Thymus (tissue), 11 donors: ENCODE measurements at regions not wholly inside any gene's neighbourhood (a gene's known extent, or its start where the extent isn't known, plus 50 kb on each side); places are given as distances from the start of the nearest gene placed in this dataset.

ENCODE experiments used
- DNase-seq, 9 donors: peaks; one replicate each; pipeline ENCODE4 v3.0.0-alpha.2; 2013; ENCODE audit warnings: low spot score in 9 of 9, low read depth in 6 of 9, missing footprints in 1 of 9
- H3K27ac ChIP-seq, 2 donors: one replicate each; pipeline ENCODE4 v1.5.1; 2013; ENCODE audit warnings: control low read depth in 1 of 2, low read depth in 1 of 2, low read length in 1 of 2, mild to moderate bottlenecking in 1 of 2, moderate library complexity in 1 of 2
- H3K27me3 ChIP-seq, 2 donors: one replicate each; pipeline ENCODE4 v1.5.1; 2013; ENCODE audit warnings: low read length in 1 of 2; ENCODE audit not compliant: control insufficient read depth in 2 of 2, insufficient read depth in 1 of 2
- H3K36me3 ChIP-seq, 2 donors: one replicate each; pipeline ENCODE4 v1.5.1; 2013; ENCODE audit warnings: low read length in 1 of 2, mild to moderate bottlenecking in 1 of 2, moderate library complexity in 1 of 2; ENCODE audit not compliant: control insufficient read depth in 2 of 2, insufficient read depth in 2 of 2
- H3K4me1 ChIP-seq, 2 donors: one replicate each; pipeline ENCODE4 v1.5.1; 2013; ENCODE audit warnings: low read length in 2 of 2; ENCODE audit not compliant: control insufficient read depth in 2 of 2, insufficient read depth in 2 of 2
- H3K4me3 ChIP-seq, 2 donors: one replicate each; pipeline ENCODE4 v1.5.1; 2013; ENCODE audit warnings: low read length in 2 of 2, control low read depth in 1 of 2, mild to moderate bottlenecking in 1 of 2
- H3K9me3 ChIP-seq, 2 donors: one replicate each; pipeline ENCODE4 v1.5.1; 2013; ENCODE audit warnings: low read length in 1 of 2, mild to moderate bottlenecking in 1 of 2; ENCODE audit not compliant: control insufficient read depth in 2 of 2, insufficient read depth in 1 of 2
- WGBS: extraction: QIAGEN DNeasy Blood & Tissue Kit; methylation state at CpG from one replicate; pipeline ENCODE4 v1.1.7; 2013; 5-methylcytosine and 5-hydroxymethylcytosine counted together
- donor health status: healthy.

- 94% methylated on average over 3 of the region's 3 CpGs for WGBS
- Histone ChIP-seq H3K27ac (no peak overlapping the region), H3K36me3 (no peaks in the 10 kb centered on the region), H3K4me1 (no peaks in the 10 kb centered on the region), H3K9me3 (no peaks in the 10 kb centered on the region), H3K4me3 (no peak overlapping the region), H3K27me3 (no peaks in the 10 kb centered on the region)
- DNase-seq = no peak
These were observed 420.7 kb downstream of the SI start for GRCh38 chr3:164657631-164658030.

DNA sequence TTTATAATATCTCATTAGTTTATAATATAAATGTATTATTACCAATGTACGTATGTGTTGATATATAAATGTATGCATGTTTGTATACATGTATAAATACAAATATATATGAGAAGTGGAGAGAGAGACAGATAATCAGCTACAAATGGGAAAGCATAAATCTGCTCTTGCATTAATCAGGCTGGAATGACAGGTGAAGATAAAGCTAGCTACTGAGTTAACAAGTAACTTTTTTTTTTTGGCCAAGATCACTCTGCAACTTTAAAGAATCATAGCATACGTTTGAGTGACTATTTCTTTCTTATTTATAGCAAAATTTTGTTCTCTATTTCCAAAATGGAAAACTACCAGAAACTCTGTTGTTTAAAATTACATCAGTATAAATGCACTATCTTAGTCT lies 422.8 kb downstream of the SI start:
- 93% methylated on average over 2 of the region's 2 CpGs for WGBS
- H3K27ac ChIP-seq = no peak overlapping the region
- H3K9me3 ChIP-seq = no peaks in the 10 kb centered on the region
- no peak for DNase-seq
- no peaks in the 10 kb centered on the region for H3K27me3 ChIP-seq
- no peak overlapping the region for H3K4me3 ChIP-seq
- no peaks in the 10 kb centered on the region for H3K4me1 ChIP-seq
- no peaks in the 10 kb centered on the region for H3K36me3 ChIP-seq

DNA sequence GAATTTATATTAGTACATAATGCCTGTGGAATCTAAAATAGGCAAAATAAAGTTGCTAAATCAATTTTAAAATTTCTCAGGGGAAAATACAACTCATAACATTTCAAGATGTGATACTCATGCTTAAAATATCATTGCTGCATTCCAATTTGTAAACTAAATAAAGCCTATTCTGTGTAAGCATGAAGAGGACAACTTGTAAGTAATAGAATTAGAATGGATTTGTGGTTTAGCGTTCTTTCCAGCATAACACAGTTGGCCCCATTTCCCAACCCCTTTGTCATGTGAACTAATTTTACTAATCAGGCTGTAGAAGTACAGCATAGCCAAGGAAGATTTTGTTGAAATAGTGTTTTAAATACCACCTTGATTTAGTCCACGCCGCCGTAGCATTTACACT lies 437.2 kb downstream of the SI start:
- no peak for DNase-seq
- no peaks in the 10 kb centered on the region for H3K36me3 ChIP-seq
- WGBS = 94% methylated on average over 4 of the region's 4 CpGs
- H3K4me3 ChIP-seq = no peak overlapping the region
- H3K27me3 ChIP-seq = no peaks in the 10 kb centered on the region
- H3K4me1 ChIP-seq = no peaks in the 10 kb centered on the region
- H3K9me3 ChIP-seq = no peaks in the 10 kb centered on the region
- no peak overlapping the region for H3K27ac ChIP-seq

DNA sequence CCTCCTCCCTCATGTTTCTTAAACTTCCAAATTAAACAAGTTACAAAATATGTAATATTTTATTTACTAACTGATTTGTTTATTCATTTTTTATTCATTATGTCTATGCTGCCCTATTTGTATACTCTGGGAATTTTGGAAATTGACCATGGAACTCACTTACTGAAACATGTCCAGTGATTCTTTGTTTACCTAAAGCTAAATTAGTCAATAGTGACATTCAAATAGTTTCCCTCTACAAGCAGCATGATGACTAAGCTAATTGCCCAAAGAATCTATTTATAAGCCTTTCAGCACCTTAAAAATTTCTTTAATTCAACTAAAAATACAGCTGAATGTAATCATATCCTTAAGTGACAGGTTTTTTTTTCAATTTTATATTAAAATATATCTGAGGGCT lies 437.7 kb downstream of the SI start:
- no peak overlapping the region for H3K27ac ChIP-seq

DNA sequence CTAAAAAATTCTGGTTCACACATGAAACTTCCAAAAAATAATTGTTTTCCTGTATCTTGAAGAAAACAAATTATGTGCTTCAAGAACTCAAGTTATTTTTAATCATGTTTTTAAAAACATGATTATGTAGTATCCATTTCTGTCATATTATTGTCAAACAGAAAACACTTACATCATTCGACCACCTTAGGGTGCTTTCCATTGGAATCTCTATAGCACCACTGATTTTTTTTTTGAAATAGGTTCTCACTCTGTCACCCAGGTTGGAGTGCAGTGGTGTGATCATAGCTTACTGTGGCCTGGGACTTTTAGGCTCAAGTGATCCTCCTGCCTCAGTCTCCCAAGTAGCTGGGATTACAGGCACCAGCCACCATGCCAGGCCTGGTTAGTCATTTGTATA lies 457.3 kb downstream of the SI start:
- Histone ChIP-seq H3K36me3 (no peaks in the 10 kb centered on the region), H3K27ac (no peak overlapping the region), H3K27me3 (no peaks in the 10 kb centered on the region), H3K4me1 (no peaks in the 10 kb centered on the region), H3K9me3 (no peaks in the 10 kb centered on the region), H3K4me3 (no peak overlapping the region)
- DNase-seq = no peak
- WGBS = 95% methylated on average over 1 of the region's 1 CpG

More for the DNA sequence above, 437.7 kb downstream of the SI start:
- Histone ChIP-seq H3K4me1 (no peaks in the 10 kb centered on the region), H3K27me3 (no peaks in the 10 kb centered on the region), H3K4me3 (no peak overlapping the region), H3K36me3 (no peaks in the 10 kb centered on the region), H3K9me3 (no peaks in the 10 kb centered on the region)
- DNase-seq = no peak

DNA sequence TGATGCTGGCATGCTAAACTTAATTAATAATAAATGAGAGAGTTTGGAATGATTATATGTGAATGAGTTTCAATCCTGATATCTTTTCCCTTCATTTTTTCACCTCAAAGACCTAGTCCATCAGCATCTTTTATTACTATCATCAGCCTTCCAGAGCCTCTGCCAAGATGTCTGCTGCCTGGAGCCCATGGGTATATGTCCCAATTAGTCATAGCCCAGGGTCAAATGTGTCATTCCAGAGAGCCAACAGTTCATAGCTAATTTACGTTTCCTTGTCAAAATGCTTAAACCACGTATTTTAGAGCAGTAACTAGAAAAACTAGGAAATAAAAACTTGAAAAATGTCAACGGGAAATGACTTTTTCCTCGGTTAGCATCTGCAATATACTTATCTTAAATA lies 457.9 kb downstream of the SI start:
- Histone ChIP-seq H3K27me3 (no peaks in the 10 kb centered on the region), H3K9me3 (no peaks in the 10 kb centered on the region), H3K27ac (no peak overlapping the region), H3K4me3 (no peak overlapping the region), H3K36me3 (no peaks in the 10 kb centered on the region), H3K4me1 (no peaks in the 10 kb centered on the region)
- 78% methylated on average over 4 of the region's 4 CpGs for WGBS
- no peak for DNase-seq

DNA sequence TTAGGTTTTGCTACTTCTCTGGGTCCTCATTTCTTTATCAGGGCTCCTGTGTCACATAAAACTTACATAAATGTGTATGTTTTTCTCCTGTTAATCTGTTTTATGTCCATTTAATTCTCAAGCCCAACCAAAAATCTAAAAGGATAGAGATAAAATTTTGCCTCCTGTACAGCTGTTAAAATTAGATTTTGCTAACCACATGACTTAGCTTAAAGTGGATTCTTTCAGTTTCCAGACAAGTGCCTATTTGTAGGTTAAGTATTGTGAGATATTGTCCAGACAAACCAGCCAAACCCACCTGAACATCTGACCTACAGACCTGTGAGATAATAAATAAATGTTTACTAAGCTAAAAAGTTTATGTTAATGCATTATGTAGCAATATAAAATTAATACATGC lies 465.5 kb downstream of the SI start:
- Histone ChIP-seq H3K27me3 (no peaks in the 10 kb centered on the region), H3K4me3 (no peak overlapping the region), H3K4me1 (no peaks in the 10 kb centered on the region), H3K36me3 (no peaks in the 10 kb centered on the region), H3K27ac (no peak overlapping the region), H3K9me3 (no peaks in the 10 kb centered on the region)
- no peak for DNase-seq

GRCh38 chr3:164608554-164609276 lies 469.6 kb downstream of the SI start:
- Histone ChIP-seq H3K4me1 (no peaks in the 10 kb centered on the region), H3K36me3 (no peaks in the 10 kb centered on the region), H3K9me3 (no peaks in the 10 kb centered on the region), H3K4me3 (no peak overlapping the region), H3K27me3 (no peaks in the 10 kb centered on the region), H3K27ac (no peak overlapping the region)
- 74% methylated on average over 7 of the region's 7 CpGs for WGBS
- DNase-seq = no peak

GRCh38 chr3:164604687-164605086 lies 473.6 kb downstream of the SI start:
- Histone ChIP-seq H3K9me3 (no peaks in the 10 kb centered on the region), H3K27me3 (no peaks in the 10 kb centered on the region), H3K27ac (no peak overlapping the region), H3K4me1 (no peaks in the 10 kb centered on the region), H3K4me3 (no peak overlapping the region), H3K36me3 (no peaks in the 10 kb centered on the region)
- no peak for DNase-seq
- WGBS = 94% methylated on average over 4 of the region's 4 CpGs
